SU-DHL-6 (cell line): ENCODE measurements at regions not wholly inside any gene's neighbourhood (a gene's known extent, or its start where the extent isn't known, plus 50 kb on each side); places are given as distances from the start of the nearest gene placed in this dataset.

Source experiments
- H2AFZ ChIP-seq: fragments of 200-600 bp; sonication (generic); 2 replicates; pipeline ENCODE4 v1.6.1; 2014; ENCODE audit warnings: low read depth, mild to moderate bottlenecking, moderate library complexity, mixed read lengths, antibody characterized with exemption, low read length; ENCODE audit not compliant: severe bottlenecking
- H3F3A ChIP-seq: fragments of 200-600 bp; shearing (Covaris generic); 2 replicates; pipeline ENCODE4 v1.6.0; 2016; ENCODE audit warnings: antibody characterized with exemption, mild to moderate bottlenecking; ENCODE audit not compliant: insufficient read depth
- H3K27ac ChIP-seq: fragments of 200-600 bp; sonication (generic); 2 replicates; pipeline ENCODE4 v1.5.1; 2016; ENCODE audit warnings: low read depth, mild to moderate bottlenecking, low read length, moderate library complexity, mixed read lengths
- H3K27me3 ChIP-seq: fragments of 200-600 bp; sonication (generic), shearing (Covaris generic); 2 replicates; pipeline ENCODE4 v1.6.0; 2014; ENCODE audit warnings: mild to moderate bottlenecking, low read length
- H3K36me3 ChIP-seq: fragments of 200-600 bp; sonication (generic); 2 replicates; pipeline ENCODE4 v1.6.1; 2014; ENCODE audit warnings: mild to moderate bottlenecking, low read length, mixed read lengths
- H3K4me2 ChIP-seq: fragments of 300-600, 200-600 bp; shearing (Covaris generic), sonication (generic); 2 replicates; pipeline ENCODE4 v1.6.0; 2014; ENCODE audit warnings: low read length, low read depth, mild to moderate bottlenecking; ENCODE audit not compliant: poor library complexity, severe bottlenecking
- H3K4me3 ChIP-seq: fragments of 200-600 bp; sonication (generic); 2 replicates; pipeline ENCODE4 v1.5.1; 2014; ENCODE audit warnings: antibody characterized with exemption, low read length, mild to moderate bottlenecking, mixed read lengths; ENCODE audit not compliant: insufficient read depth, poor library complexity, severe bottlenecking
- H3K79me2 ChIP-seq: fragments of 200-600 bp; sonication (generic); 2 replicates; pipeline ENCODE4 v1.6.1; 2014; ENCODE audit warnings: mild to moderate bottlenecking, low read length, moderate library complexity; ENCODE audit not compliant: insufficient read depth
- H3K9ac ChIP-seq: fragments of 200-600 bp; sonication (generic); 2 replicates; pipeline ENCODE4 v1.7.0; 2014; ENCODE audit warnings: mild to moderate bottlenecking, low read length
- H3K9me2 ChIP-seq: fragments of 200-600 bp; sonication (generic); replicated peaks from 2 replicates; pipeline ENCODE4 v1.6.1; 2014; ENCODE audit warnings: low read length; ENCODE audit not compliant: insufficient read depth
- H3K9me3 ChIP-seq: fragments of 200-600 bp; sonication (generic); 2 replicates; pipeline ENCODE4 v1.6.1; 2014; ENCODE audit warnings: low read length, mixed read lengths; ENCODE audit not compliant: insufficient read depth
- H4K20me1 ChIP-seq: fragments of 200-600 bp; sonication (generic); 2 replicates; pipeline ENCODE4 v1.6.1; 2014; ENCODE audit warnings: low read depth, mild to moderate bottlenecking, antibody characterized with exemption, low read length, moderate library complexity, mixed read lengths
- EZH2phosphoT487 ChIP-seq: fragments of 200-600 bp; sonication (generic), shearing (Covaris generic); conservative IDR thresholded peaks from 2 replicates; pipeline ENCODE4 v1.6.1; 2018; ENCODE audit warnings: mild to moderate bottlenecking, antibody characterized with exemption, low read length, moderate library complexity, mixed read lengths
- TF ChIP-seq, protein P1 (sequence below): fragments of 200-600 bp; sonication (generic); IDR thresholded peaks from one replicate; pipeline ENCODE4 v1.5.1; 2017; ENCODE audit warnings: antibody characterized with exemption, mild to moderate bottlenecking, low read length, moderate library complexity; ENCODE audit not compliant: insufficient read depth, poor library complexity, severe bottlenecking

DNA sequence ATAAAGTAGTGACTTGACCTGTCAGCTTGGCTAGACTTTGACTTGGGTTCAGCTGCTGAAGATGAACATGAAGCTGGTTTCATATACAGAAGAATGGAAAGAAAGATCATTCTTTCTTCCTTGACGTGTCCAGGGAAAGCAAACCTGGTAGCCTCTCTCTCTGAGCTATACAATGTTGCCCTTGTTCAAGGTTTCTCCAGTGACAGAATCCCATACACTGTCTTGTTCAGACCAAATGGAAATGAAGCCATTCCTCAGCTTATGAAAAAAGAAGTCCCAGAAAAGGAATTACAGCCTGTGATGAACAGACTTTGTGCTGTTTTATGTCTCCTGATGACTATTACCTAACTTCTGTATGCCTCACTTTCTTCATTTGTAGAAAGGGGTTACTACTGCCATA lies 349.8 kb upstream of the KLF4 start:
- Histone ChIP-seq H3K9ac (no peak overlapping the region), H3K27ac (no peak overlapping the region), H3K9me3 (no peaks in the 10 kb centered on the region), H4K20me1 (no peaks in the 10 kb centered on the region), H3K4me3 (no peak overlapping the region), H3K79me2 (no peaks in the 10 kb centered on the region), H3K9me2 (no peaks in the 10 kb centered on the region), H3K36me3 (no peaks in the 10 kb centered on the region), H2AFZ (no peak overlapping the region), H3F3A (no peaks in the 10 kb centered on the region), H3K4me2 (no peak overlapping the region), H3K27me3 (no peaks in the 10 kb centered on the region)
- TF ChIP-seq, protein P1, sequence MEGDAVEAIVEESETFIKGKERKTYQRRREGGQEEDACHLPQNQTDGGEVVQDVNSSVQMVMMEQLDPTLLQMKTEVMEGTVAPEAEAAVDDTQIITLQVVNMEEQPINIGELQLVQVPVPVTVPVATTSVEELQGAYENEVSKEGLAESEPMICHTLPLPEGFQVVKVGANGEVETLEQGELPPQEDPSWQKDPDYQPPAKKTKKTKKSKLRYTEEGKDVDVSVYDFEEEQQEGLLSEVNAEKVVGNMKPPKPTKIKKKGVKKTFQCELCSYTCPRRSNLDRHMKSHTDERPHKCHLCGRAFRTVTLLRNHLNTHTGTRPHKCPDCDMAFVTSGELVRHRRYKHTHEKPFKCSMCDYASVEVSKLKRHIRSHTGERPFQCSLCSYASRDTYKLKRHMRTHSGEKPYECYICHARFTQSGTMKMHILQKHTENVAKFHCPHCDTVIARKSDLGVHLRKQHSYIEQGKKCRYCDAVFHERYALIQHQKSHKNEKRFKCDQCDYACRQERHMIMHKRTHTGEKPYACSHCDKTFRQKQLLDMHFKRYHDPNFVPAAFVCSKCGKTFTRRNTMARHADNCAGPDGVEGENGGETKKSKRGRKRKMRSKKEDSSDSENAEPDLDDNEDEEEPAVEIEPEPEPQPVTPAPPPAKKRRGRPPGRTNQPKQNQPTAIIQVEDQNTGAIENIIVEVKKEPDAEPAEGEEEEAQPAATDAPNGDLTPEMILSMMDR, result no peak

DNA sequence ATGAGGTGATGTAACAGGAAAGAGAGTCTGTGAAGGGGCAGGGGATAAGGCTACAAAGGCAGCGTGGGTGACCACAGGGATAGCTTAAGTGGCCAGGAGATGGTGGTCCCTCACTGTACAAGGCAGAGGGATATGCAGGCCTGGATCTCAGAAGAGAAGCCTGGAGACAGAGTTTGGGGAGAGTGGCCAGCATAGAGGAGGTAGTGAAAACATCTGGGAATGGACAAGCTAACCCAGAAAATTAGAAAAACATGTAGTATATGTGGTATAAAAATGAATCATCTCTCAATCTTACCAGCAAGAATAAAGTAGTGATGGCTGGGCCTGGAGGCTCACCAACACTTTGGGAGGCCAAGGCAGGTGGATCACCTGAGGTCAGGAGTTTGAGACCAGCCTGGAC lies 349.2 kb upstream of the KLF4 start:
- no peak overlapping the region for H3K4me2 ChIP-seq

DNA sequence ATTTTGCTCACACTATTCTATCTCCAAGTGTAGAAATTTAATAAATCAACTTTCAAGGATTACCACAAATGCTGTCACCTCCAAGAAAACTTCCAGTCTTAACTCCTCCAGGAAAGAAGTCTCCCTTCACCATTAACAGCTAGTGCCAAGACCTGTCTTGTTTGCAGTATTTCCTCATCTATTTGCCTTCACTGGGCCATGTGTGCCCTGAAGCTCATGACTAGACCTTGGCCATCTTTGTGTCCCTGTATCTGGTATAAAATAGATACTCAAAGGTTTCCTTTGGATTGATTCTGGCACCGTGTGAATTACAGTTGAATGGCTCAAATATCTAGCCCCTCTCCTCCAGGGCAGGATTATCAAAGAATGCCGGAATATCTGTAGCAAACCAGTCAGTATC lies 346.7 kb upstream of the KLF4 start:
- no peak overlapping the region for H2AFZ ChIP-seq
- H3F3A ChIP-seq, result no peaks in the 10 kb centered on the region
- no peaks in the 10 kb centered on the region for H3K36me3 ChIP-seq
- no peak for TF ChIP-seq EZH2phosphoT487
- TF ChIP-seq, protein P1, result no peak
- no peaks in the 10 kb centered on the region for H3K79me2 ChIP-seq
- no peaks in the 10 kb centered on the region for H3K27me3 ChIP-seq
- H3K4me3 ChIP-seq, result no peak overlapping the region
- no peak overlapping the region for H3K27ac ChIP-seq
- H3K4me2 ChIP-seq, result no peak overlapping the region
- no peaks in the 10 kb centered on the region for H4K20me1 ChIP-seq
- no peak overlapping the region for H3K9ac ChIP-seq
- H3K9me3 ChIP-seq, result no peaks in the 10 kb centered on the region
- H3K9me2 ChIP-seq, result no peaks in the 10 kb centered on the region

More for the DNA sequence above, 349.2 kb upstream of the KLF4 start:
- Histone ChIP-seq H4K20me1 (no peaks in the 10 kb centered on the region), H3K9me2 (no peaks in the 10 kb centered on the region), H3K79me2 (no peaks in the 10 kb centered on the region), H3F3A (no peaks in the 10 kb centered on the region), H3K36me3 (no peaks in the 10 kb centered on the region), H3K27ac (no peak overlapping the region), H3K4me3 (no peak overlapping the region), H2AFZ (no peak overlapping the region), H3K9me3 (no peaks in the 10 kb centered on the region), H3K9ac (no peak overlapping the region), H3K27me3 (no peaks in the 10 kb centered on the region)
- TF ChIP-seq EZH2phosphoT487, result no peak
- TF ChIP-seq, protein P1, result no peak

DNA sequence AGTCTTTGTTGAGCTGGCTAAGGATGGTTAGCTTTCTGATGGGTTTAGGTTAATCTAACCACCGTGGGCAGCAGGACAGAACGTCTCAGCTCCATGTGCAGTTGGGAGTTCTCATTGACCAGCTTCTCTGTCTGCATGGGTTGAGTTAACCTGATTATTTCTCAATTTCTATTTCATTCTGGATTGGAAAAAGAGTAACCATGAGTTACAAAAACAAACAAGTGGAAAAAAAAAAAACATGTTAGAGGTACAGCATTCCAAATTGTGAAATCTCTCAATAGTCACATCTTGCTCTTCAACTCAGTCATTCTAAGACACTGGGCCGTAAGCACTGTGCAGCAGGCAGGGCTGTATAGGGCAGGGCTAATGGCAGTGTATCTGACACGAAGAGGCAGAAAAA lies 343.7 kb upstream of the KLF4 start:
- H3K27me3 ChIP-seq, result no peaks in the 10 kb centered on the region
- TF ChIP-seq, protein P1, result no peak
- TF ChIP-seq EZH2phosphoT487, result no peak
- no peak overlapping the region for H3K4me2 ChIP-seq
- no peak overlapping the region for H2AFZ ChIP-seq
- H3K9me3 ChIP-seq, result no peaks in the 10 kb centered on the region
- H3K4me3 ChIP-seq, result no peak overlapping the region
- no peak overlapping the region for H3K9ac ChIP-seq
- no peaks in the 10 kb centered on the region for H3K79me2 ChIP-seq
- no peaks in the 10 kb centered on the region for H4K20me1 ChIP-seq
- H3K9me2 ChIP-seq, result no peaks in the 10 kb centered on the region
- no peaks in the 10 kb centered on the region for H3F3A ChIP-seq
- no peak overlapping the region for H3K27ac ChIP-seq
- H3K36me3 ChIP-seq, result no peaks in the 10 kb centered on the region
